Gastroesophageal sphincter (tissue), 4 donors: ENCODE measurements at regions not wholly inside any gene's neighbourhood (a gene's known extent, or its start where the extent isn't known, plus 50 kb on each side); places are given as distances from the start of the nearest gene placed in this dataset.

ENCODE experiments used
- ATAC-seq: fragments of 150-250 bp; one replicate; pipeline ENCODE4 v1.9.1; 2016; ENCODE audit warnings: mild to moderate bottlenecking, moderate library complexity
- H3K27ac ChIP-seq, 4 donors: fragments of 200-600 bp; sonication (generic) in 3 of 4; 1 replicate in 3 of 4; 2 replicates in 1 of 4; pipeline ENCODE4 v1.5.1; 2016 to 2019
- H3K27me3 ChIP-seq: fragments of 200-600 bp; sonication (generic); one replicate; pipeline ENCODE4 v1.5.1; 2019
- H3K36me3 ChIP-seq, 2 donors: fragments of 200-600 bp; sonication (generic); one replicate each; pipeline ENCODE4 v1.5.1; 2019; ENCODE audit warnings: control low read depth in 1 of 2
- H3K4me1 ChIP-seq, 3 donors: fragments of 200-600 bp; sonication (generic); 1 replicate in 2 of 3; 2 replicates in 1 of 3; pipeline ENCODE4 v1.5.1; 2016 to 2019; ENCODE audit warnings: control low read depth in 2 of 3
- H3K4me3 ChIP-seq, 2 donors: fragments of 200-600 bp; sonication (generic); one replicate each; pipeline ENCODE4 v1.5.1; 2019; ENCODE audit warnings: mild to moderate bottlenecking in 1 of 2, moderate library complexity in 1 of 2
- H3K9me3 ChIP-seq, 3 donors: fragments of 200-600 bp; sonication (generic); one replicate each; pipeline ENCODE4 v1.5.1; 2017 to 2019; ENCODE audit warnings: control low read depth in 2 of 3
- CTCF ChIP-seq, 4 experiments: fragments of 200-600 bp in 2 of 4; fragments of 450-650 bp in 2 of 4; sonication (generic) in 1 of 4; IDR thresholded peaks; one replicate each; pipeline ENCODE4 v1.5.1; 2017 to 2019; ENCODE audit warnings: antibody characterized with exemption in 4 of 4, mild to moderate bottlenecking in 2 of 4, moderate library complexity in 2 of 4
- EP300 ChIP-seq: sonication (generic); formaldehyde crosslinking; IDR thresholded peaks from one replicate; pipeline ENCODE4 v1.6.1; 2017; ENCODE audit warnings: antibody characterized with exemption, mild to moderate bottlenecking
- POLR2A ChIP-seq, 2 donors: fragments of 450-650 bp; IDR thresholded peaks; one replicate each; pipeline ENCODE4 v1.6.1; 2017; ENCODE audit warnings: antibody characterized with exemption in 2 of 2, mild to moderate bottlenecking in 2 of 2, moderate library complexity in 1 of 2
- POLR2AphosphoS5 ChIP-seq: sonication (generic); formaldehyde crosslinking; IDR thresholded peaks from one replicate; pipeline ENCODE4 v1.6.1; 2017; ENCODE audit warnings: antibody characterized with exemption
- WGBS, 2 donors: methylation state at CpG; one replicate each; pipeline ENCODE4 v1.1.5; 2018; ENCODE audit warnings: low coverage in 1 of 2; 5-methylcytosine and 5-hydroxymethylcytosine counted together

- ATAC-seq, result no peak
- H3K36me3 ChIP-seq, result no peaks in the 10 kb centered on the region
- TF ChIP-seq POLR2AphosphoS5, result no peak
- no peak for TF ChIP-seq CTCF (IDR thresholded peaks at IDR 0.05)
- TF ChIP-seq EP300, result no peak
- no peak for TF ChIP-seq POLR2A (IDR thresholded peaks at IDR 0.05)
Measured at GRCh38 chr3:59469948-59470723, 420.3 kb upstream of the CFAP20DC start.

GRCh38 chr3:59467476-59467875, 417.7 kb upstream of the CFAP20DC start:
- TF ChIP-seq EP300, result no peak
- no peak for TF ChIP-seq POLR2A (IDR thresholded peaks at IDR 0.05)
- no peak for TF ChIP-seq CTCF (IDR thresholded peaks at IDR 0.05)
- no peak for TF ChIP-seq POLR2AphosphoS5
- 63 to 66% methylated on average over 3 to 4 of the region's 4 CpGs for WGBS, 2 donors

More at GRCh38 chr3:59469948-59470723, 420.3 kb upstream of the CFAP20DC start:
- Histone ChIP-seq H3K9me3 (peaks cover 0 to 9% (median 0%) of the 10 kb centered on the region in 3 donors), H3K27ac (no peak overlapping the region), H3K4me1 (no peaks in the 10 kb centered on the region), H3K4me3 (no peak overlapping the region), H3K27me3 (no peaks in the 10 kb centered on the region)
- WGBS, 2 donors, result 88% methylated on average over 2 of the region's 2 CpGs; no CpG with 5 or more reads in 1 of the 2 donors

GRCh38 chr3:59464187-59464586, 414.4 kb upstream of the CFAP20DC start:
- ATAC-seq, result no peak
- WGBS, 2 donors, result 85 to 100% methylated on average over 3 to 6 of the region's 6 CpGs
- Histone ChIP-seq H3K4me3 (no peak overlapping the region), H3K27me3 (no peaks in the 10 kb centered on the region), H3K9me3 (no peaks in the 10 kb centered on the region), H3K36me3 (no peaks in the 10 kb centered on the region), H3K27ac (no peak overlapping the region), H3K4me1 (no peaks in the 10 kb centered on the region)
- no peak for TF ChIP-seq CTCF (IDR thresholded peaks at IDR 0.05)
- TF ChIP-seq EP300, result no peak
- no peak for TF ChIP-seq POLR2AphosphoS5
- no peak for TF ChIP-seq POLR2A (IDR thresholded peaks at IDR 0.05)

More at GRCh38 chr3:59467476-59467875, 417.7 kb upstream of the CFAP20DC start:
- ATAC-seq, result no peak
- Histone ChIP-seq H3K36me3 (no peaks in the 10 kb centered on the region), H3K27ac (no peak overlapping the region), H3K9me3 (peaks cover 0 to 9% (median 0%) of the 10 kb centered on the region in 3 donors), H3K4me1 (no peaks in the 10 kb centered on the region), H3K4me3 (no peak overlapping the region), H3K27me3 (no peaks in the 10 kb centered on the region)

- TF ChIP-seq POLR2A (IDR thresholded peaks at IDR 0.05), result no peak
- no peak for TF ChIP-seq EP300
- TF ChIP-seq POLR2AphosphoS5, result no peak
- no peak for TF ChIP-seq CTCF (IDR thresholded peaks at IDR 0.05)
- Histone ChIP-seq H3K27ac (no peak overlapping the region), H3K27me3 (no peaks in the 10 kb centered on the region), H3K4me1 (no peaks in the 10 kb centered on the region), H3K9me3 (no peaks in the 10 kb centered on the region), H3K36me3 (no peaks in the 10 kb centered on the region), H3K4me3 (no peak overlapping the region)
- ATAC-seq, result no peak
- whole genome bisulfite sequencing, 2 donors, result 77 to 83% methylated on average over 5 of the region's 5 CpGs
Measured at GRCh38 chr3:59463253-59463652, 413.4 kb upstream of the CFAP20DC start.

- no peaks in the 10 kb centered on the region for H3K36me3 ChIP-seq
- no peak for TF ChIP-seq EP300
- no peak for TF ChIP-seq POLR2AphosphoS5
- TF ChIP-seq CTCF (IDR thresholded peaks at IDR 0.05), result no peak
- H3K27me3 ChIP-seq, result no peaks in the 10 kb centered on the region
- H3K9me3 ChIP-seq, result no peaks in the 10 kb centered on the region
- WGBS, 2 donors, result 83 to 94% methylated on average over 1 to 2 of the region's 2 CpGs
- no peaks in the 10 kb centered on the region for H3K4me1 ChIP-seq
- ATAC-seq, result no peak
- no peak overlapping the region for H3K27ac ChIP-seq
- no peak overlapping the region for H3K4me3 ChIP-seq
Measured at GRCh38 chr3:59460068-59460467, 410.2 kb upstream of the CFAP20DC start.
